Suprapubic skin (tissue), 4 donors: ENCODE measurements at regions not wholly inside any gene's neighbourhood (a gene's known extent, or its start where the extent isn't known, plus 50 kb on each side); places are given as distances from the start of the nearest gene placed in this dataset.

ENCODE experiments used
- CTCF ChIP-seq, 2 donors: fragments of 200-600 bp in 1 of 2; fragments of 450-650 bp in 1 of 2; sonication (generic) in 1 of 2; IDR thresholded peaks; one replicate each; pipeline ENCODE4 v1.5.1; 2016 to 2019; ENCODE audit warnings: antibody characterized with exemption in 2 of 2, mild to moderate bottlenecking in 1 of 2, moderate library complexity in 1 of 2
- POLR2A ChIP-seq, 2 donors: fragments of 450-650 bp; IDR thresholded peaks; one replicate each; pipeline ENCODE4 v1.6.1; 2017; ENCODE audit warnings: antibody characterized with exemption in 2 of 2, mild to moderate bottlenecking in 2 of 2, moderate library complexity in 2 of 2
- POLR2AphosphoS5 ChIP-seq, 3 donors: sonication (generic); formaldehyde crosslinking; IDR thresholded peaks; one replicate each; pipeline ENCODE4 v1.6.1; 2017; ENCODE audit warnings: antibody characterized with exemption in 3 of 3

DNA sequence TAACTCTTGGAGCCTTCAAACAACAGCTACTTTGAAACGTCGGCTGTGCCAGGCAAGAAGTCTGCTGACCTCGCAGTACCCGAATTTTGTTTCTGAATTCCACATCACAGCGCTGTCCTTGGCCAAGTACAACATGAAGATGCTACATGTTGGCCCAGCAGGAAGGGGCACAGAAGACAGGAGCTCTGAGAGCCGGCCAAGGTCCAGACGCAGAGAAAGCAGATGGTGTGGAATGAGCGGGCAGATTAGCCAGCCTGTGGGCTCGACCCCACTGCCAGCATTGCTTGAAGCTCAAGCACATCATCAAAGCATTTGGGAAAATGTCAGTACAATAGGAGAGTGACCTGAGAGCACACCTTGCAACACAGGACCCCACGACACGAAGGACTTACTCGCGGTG, 64.5 kb downstream of the FZD10 start:
- TF ChIP-seq CTCF (IDR thresholded peaks at IDR 0.05) (no peak), POLR2AphosphoS5 (IDR thresholded peaks at IDR 0.05) (no peak), POLR2A (IDR thresholded peaks at IDR 0.05) (no peak)
